ENCODE measurements at regions not wholly inside any gene's neighbourhood (a gene's known extent, or its start where the extent isn't known, plus 50 kb on each side); places are given as distances from the start of the nearest gene placed in this dataset.
A peak's percentile ranks its signal among the peaks of the same experiment; 100 is the strongest.

DNA sequence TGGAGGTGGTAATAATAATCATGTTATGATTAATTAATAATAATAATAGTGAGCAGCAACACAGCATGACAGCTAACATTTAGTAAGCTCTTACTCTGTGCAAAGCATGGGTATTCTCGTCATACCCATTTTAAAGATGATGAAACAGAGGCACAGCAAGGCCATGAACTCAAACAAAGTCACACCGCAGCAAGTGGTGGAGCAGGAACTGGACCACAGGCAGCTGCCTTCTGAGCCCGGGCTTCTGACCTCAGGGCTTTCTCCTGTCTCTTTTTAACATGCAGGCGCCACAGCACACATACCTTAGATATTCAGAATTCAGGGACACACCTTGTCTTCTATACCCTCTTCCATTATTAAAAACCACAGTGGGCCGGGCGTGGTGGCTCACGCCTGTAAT lies 50.7 kb upstream of the SPATA12 start:
- DNase-seq (ENCODE audit: low read depth) = peak; percentile 42

DNA sequence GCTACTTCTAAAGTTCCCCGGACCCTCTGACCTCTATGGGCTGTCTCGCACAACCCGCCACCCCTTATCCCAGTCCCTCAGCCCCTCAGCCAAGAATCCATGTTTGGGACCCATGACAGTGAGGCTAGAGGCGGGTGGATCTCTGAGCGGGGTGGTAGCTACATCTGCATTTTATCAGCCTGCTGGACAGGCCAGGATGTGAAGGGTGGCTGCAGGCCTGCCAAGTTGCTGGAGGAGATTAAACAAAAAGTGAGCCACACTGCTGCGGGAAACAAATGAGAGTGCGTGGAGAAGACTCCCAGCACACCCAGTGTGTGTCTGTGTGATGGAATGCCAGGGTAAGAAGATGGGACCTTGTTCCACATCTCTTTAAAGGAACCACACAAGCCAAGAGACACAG lies 51.1 kb upstream of the SPATA12 start:
- DNase-seq (ENCODE audit: low read depth) = no peak

DNA sequence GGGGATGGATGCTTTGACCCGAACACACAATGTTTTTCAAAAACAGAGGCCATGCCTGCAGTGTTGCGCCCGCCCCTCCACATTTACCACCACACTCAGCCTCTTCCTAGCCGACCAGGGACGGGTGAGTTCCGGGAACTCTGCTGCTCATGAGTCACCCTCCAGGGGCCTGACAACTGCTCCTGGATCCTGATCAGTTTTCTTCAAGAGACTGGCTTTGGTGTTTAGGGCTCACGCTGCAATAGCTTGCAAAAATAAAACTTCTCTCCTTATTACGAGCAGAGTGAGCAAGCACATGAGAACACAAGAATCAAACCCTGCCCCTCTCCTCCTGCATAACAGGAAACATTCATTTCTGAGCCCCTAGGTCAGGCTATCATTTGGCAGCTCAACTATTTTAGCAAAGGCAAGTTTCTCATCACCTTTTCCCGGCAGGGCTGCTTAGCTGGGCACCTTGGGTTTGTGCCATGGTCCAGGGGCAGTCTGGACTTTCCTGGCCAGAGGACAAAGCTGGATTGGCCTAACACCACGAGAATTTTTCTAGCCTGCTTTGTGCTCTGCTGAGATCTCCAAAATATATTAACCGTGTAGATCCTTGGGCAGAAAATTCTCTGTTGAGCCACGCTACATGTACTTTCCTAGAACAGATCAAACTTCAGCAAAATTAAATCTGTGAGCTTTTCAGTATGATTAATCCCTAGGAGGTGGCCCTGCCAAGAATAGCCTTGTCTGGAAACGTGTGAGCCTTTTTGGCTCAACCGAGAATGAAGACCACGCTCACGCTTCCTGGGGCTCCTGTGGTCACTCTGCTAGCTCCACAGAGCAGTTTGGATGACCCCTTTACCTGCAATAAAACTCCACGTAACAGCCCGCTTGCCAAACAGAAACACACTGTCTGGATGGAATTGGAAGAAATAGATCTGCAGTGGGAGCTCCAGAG lies 52.7 kb upstream of the SPATA12 start:
- peak; percentile 91 for DNase-seq (ENCODE audit: low read depth)

DNA sequence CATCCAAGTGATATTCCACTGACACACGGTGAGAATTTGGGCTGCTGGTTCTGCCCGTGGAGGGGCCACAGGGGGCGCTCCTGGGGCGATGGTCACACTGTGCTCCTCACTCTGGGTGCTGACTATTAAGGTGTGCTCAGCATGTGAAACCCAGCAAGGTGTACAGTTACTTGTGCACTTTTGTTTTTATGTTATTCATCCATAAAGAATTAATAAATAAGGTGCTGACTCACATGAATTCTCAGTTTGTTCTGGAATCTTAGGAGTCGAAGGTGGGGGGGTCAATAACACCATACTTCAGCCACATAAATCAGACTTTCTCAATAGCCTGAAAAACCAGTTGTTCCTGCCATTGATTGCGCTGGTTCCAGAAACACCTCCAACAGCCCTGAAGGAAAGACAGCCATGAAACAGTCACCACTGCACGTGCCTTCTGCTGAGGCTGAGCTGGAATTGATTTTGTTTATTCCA lies 53.5 kb upstream of the SPATA12 start:
- DNase-seq (ENCODE audit: low read depth) = peak; percentile 47

DNA sequence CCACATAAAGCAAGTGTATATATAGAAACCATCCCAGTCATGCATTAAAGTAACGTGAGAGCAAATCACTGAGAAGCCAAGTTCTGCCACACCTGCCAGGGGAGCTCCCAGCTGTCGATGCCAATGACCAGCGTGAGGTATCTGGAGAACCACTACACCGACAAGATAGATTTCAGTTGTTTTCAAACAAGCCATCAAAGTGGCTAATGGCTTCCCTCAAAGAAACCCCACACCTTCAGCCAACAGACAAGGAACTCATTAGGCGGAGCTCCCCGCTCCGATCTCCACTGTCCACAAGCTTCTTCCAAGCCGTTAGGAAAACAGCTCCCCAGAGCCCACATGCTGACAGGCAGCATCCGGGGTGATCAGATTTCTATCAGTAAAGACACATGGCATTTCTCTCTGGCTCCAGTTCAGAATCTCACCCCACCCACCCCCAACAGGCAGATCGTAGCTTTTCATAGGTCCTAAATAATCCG lies 54.2 kb upstream of the SPATA12 start:
- DNase-seq (ENCODE audit: low read depth) = peak; percentile 92

DNA sequence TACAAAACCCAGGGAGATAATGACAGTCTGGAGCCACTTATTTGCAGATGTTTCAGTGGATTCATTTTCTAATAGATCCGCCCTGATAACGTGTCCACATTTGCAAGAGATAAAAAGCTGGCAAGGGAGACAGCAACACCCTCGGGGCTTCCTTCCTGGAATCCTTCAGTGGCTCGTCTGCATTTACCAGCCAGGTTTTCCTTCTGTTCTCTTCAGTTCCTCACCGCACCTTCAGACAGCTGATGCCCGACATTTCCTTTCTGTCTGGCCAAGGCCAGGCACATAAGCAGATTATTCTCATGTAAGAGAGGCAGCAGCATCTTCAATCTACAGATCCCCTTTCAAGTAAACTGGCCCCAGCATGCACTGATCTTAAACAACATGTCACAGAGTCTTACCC lies 56.2 kb upstream of the SPATA12 start:
- no peak for DNase-seq (ENCODE audit: low read depth)

DNA sequence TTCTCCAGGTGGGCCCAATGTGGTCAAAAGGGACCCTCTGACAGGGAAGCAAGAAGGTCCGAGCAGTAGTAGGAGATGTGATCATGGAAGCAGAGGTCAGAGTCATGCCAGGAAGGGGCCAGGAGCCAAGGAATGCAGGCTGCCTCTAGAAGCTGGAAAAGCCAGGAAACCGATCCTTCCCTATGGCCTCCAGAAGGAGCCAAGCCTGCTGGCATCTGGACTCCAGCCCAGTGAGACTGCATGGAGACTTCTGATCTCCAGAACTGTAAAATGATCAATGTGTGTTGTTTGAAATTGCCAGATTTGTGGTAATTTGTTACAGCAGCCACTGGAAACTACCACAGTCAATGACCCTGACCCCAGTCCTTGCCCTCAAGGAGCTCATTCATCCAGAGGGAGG lies 56.8 kb upstream of the SPATA12 start:
- no peak for DNase-seq (ENCODE audit: low read depth)

DNA sequence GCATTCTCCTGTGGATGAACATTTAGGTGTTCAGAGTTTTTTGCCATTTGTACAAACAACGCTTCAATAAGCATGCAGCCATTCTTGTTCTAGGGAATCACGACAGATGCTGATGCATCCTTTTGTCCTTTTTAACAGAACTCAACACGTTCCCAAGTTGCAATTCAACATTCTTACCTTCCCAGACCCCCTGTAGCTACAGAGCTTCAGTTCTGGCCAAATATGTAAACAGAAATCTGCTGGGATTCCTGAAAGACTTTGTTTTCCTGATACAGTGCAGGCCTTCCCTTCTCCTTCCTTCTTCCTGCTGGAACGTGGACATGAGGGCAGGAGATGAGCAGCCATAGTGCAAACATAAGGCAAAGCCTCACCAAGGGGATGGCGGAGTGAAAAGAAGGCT lies 59.1 kb upstream of the SPATA12 start:
- no peak for DNase-seq (ENCODE audit: low read depth)

DNA sequence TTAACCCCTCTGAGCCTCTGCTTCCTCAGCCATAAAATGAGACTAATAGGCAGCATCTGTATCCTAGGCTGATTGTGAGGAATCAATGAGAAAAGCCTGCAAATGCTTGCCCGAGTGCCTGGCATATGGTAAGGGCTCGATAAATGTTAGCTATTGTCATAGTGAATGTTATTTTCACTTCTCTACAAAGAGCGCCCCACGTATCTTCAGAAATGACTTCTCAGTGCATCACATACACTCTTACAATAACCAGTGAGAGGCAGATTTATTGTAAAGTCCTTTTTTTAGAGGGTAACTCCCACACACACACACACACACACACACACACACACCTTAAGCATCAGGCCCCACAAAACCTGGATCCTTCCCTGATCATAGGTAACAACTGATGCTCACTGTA lies 60.5 kb upstream of the SPATA12 start:
- no peak for DNase-seq (ENCODE audit: low read depth)

DNA sequence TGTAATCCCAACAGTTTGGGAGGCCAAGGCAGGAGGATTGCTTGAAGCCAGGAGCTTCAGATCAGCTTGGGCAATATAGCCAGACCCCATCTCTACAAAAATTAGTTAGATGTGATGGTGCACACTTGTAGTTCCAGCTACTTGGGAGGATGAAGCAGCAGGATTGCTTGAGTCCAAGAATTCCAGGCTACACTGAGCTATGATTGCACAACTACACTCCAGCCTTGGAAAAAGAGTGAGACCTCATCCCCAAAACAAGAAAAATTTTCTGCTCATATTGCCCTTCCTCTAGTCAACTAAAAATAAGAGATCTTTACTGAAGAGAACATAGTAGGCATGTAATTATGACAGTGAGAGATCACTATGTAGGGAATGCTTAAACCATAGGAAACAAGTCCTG lies 60.9 kb upstream of the SPATA12 start:
- DNase-seq (ENCODE audit: low read depth) = no peak

DNA sequence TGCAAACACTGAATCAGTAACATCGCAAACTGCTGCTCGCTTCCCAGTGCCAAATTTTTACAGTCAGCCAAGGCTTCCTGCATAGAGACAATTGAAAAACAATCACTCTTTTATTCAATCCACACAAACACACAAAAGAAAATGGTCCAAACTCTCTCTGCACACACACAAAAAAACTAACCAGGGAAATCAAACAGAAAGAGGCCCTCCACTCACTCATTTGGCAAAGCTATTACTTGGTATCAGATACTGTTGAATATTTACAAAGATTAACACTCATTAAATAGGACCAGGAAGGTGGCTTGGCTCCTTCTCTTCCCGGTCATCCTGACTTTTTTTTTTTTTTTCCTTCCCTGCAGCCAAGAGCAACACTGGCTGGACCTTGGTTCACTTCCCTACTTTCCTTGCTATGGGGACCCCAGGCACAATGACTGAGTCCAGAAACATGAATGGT lies 62.4 kb upstream of the SPATA12 start:
- no peak for DNase-seq (ENCODE audit: low read depth)

DNA sequence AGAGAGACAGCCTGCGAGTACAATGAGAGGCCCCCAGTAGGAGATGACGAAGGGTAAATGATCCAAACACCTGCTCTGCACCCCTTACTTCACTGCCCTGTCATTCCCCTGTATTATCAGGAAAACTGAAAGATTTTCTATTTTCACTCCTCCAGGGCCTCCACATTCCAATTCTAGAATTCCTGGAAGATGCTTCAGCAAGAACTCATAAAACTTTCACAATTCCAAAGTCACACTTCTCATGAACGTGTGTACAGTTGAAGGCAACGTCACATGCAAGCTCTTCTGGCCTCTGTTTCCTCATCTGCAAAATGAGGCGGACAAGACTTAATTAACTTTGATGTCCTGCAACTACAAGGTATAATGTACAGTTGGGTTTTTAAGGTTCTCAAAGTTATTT lies 62.8 kb upstream of the SPATA12 start:
- no peak for DNase-seq (ENCODE audit: low read depth)

DNA sequence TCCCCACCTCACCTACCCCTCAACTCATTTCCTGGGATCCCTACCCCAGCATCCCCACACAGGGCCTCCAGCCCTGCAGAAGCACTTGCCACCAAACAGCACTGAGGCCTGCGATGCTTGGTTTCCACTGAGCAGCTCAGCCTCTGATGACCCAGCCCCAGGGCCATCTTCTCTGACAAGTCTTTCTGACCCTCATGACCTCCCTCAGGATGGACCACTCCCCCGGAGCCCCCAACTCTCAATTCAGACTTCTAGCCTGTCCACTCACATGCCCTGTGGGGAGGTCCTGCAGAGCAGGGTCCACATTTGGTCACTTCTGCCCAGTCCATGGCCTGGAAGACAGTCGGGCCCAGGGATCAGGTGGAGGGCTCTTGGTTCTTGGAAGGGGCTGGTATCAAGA lies 63.4 kb upstream of the SPATA12 start:
- no peak for DNase-seq (ENCODE audit: low read depth)

DNA sequence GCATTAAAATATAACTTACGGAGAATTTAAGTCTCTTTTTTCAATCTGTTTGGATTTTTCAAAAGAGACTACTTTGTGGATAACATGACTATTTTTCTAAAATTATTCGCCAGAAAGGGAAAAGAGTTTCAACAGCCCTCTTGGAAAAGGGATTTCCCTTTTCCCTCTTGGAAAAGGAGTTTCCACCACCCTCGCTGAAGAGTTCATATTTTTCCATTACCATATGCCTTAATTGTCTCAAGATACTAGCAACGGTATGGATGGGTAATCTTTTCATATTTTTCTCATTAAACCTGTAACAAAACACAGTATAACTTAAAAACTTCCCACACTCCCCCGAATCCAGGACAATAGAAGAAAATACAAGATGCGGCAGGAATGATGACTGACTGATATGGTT lies 66.1 kb upstream of the SPATA12 start:
- DNase-seq (ENCODE audit: low read depth) = no peak

DNA sequence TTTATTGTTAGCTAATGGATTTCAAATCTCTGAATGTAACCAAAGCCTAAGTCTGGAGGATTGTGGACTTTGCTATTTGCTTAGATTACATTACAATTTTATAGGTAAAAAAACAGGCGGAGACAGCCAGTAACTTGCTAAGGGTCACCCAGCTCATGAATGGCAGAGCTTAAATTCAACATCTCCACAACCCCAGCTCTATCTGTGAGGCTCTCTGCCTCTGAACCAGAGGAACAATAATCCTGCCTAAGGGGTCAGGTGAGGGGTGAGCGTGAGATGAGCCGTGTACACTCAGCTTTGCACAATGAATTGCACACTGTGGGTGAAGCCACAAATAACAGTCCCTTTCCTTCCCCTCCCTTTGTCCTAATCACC lies 69.8 kb upstream of the SPATA12 start:
- no peak for DNase-seq (ENCODE audit: low read depth)

DNA sequence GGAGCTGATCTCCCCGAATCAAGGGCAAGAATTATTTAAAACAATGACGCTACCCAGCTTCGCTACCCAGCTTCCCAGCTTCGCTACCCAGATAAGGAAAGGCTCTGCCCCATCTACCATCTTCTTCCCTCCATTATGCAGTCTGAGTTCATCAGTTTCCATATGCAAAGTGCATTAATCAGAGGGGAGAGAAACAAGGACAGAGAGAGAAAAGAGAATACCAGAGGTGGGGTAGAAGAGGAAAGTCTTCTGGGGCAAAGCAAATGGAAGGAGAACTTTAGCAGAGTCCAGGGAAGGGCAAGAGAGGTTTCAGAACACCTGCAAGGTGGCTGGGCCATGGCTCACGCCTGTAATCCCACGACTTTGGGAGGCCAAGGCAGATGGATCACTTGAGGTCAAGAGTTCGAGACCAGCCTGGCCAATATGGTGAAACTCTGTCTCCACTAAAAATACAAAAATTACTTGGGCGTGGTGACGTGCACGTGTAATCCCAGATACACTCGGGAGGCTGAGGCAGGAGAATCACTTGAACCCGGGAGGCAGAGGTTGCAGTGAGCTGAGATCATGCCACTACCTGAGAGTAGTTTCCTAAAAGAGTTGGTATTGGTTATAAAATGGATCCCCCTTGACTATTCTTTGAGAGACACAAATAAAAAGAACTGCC lies 70.4 kb upstream of the SPATA12 start:
- DNase-seq (ENCODE audit: low read depth) = no peak

DNA sequence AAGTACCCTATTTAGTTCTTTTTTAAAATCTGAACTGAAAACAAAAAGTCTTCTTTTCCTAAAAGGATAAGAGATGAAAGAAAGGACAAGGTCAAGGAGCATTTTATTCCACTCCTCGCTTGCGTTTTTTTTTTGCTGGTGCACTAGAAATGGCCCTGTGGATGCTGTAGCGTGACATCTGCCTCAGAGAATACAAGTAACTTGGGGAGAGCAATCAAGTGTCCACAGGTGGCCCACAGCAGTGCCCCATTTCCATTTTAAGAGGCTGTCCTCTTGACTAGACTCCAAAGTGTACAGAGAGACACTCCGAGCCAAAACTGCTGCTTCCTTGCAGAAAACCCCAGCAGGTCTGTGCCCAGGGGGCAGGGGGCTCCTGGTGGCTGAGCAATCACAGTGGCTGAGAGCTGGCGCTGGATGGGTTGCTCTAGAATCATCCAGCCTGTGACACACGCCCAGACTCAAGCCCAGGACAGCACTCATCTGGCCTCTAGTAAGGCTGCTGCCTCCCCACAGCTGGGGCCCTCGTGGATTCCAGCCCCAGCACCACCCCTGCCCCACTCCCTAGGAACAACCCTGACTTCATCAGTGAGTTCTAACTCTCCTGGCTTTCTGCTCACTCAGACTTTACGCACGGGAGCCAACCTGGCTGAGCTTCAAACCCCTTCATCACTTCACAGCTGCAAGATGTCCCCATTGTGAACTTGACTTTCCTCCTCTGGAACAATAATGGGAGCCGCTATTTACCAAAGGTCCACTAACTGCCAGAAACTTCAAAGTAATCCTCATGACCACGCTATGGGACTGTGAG lies 71.1 kb upstream of the SPATA12 start:
- no peak for DNase-seq (ENCODE audit: low read depth)

DNA sequence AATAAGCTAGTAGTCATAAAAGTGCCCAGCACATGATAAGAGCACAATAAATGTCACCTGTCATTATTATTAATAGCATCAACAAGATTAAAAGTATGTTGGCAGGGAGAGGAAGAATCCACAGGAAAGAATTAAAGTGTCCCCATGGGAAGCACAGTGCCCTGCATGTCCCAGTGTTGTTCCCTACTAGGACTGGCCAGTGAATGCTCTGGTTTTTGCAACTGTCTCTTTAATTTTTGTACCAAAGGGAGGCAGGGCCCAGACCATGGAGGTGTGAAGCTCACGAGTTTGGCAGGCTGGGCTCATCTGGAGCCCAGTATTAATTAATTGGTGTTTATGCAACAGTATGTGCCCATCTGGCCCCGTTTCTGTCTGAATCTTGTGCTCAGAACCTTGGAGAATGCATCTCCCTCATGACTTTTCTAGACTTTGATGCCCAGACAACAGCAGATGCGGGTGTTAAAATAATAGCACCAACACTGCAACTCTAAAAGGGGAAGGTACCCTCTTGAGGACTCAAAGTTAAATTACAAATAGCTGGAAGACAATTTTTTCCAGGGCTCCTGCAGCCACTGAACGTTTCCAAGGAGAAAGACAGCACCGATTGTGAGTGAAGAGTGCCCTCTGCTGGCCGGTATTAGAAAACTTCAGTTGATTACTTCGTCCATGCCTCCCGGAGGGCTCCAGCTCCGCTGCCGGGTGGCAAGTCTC lies 71.9 kb upstream of the SPATA12 start:
- DNase-seq (ENCODE audit: low read depth) = peak; percentile 87

DNA sequence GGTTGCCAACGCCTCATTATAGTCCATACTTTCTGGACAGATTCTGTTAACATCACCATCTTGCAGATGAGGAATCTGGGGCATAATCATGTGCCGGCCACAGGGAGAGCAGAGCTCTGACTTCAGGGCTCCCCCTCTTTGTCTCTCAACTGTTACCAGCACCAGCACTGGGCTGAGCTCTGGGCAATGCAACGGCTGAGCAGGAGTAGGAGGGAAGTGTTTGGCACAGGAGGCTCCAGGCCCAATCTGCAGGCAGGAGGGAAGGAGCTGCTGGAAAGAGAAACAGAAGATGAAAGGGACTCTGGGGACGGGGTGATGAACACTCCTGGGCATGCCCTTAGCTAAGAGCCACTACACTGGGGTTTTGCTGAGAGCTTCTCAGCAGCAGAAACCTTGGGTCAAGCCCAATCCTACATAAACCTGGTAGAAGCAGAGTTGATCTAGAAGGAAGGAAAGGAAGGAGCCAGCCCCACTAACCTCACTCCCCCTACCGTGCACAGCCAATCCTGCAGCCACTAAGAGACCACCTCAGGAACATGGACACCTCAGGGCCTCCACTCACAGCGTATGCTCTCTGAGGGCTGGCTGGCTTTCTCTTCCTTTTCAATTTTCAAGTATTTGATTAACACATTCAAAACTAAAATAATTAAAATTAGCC lies 73.1 kb upstream of the SPATA12 start:
- DNase-seq (ENCODE audit: low read depth) = no peak

DNA sequence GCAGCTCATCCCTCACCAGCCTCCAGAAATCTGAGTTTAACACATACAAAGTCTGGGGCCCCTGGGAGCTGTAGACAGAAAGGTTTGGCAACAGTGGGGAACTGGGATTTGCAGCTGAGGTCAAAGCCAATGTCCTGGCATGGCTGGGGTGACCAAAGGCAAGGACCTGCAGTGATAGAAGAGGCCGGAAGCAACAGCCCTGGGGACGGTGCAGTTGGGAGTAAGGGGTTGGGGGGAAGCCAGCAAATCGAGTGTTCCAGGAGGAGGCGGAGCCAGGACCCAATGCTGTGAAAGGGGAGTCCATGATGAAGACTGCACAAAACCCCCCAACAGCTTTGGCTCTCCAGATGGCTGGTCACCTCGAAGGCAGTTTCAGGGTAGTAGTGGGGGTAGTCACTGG lies 74.1 kb upstream of the SPATA12 start:
- no peak for DNase-seq (ENCODE audit: low read depth)

Measured in myocyte (in vitro differentiated cells).